LNCAP (cell line): ENCODE measurements at regions not wholly inside any gene's neighbourhood (a gene's known extent, or its start where the extent isn't known, plus 50 kb on each side); places are given as distances from the start of the nearest gene placed in this dataset.

Experiments used
- CTCF ChIP-seq: fragments of 450-650 bp; IDR thresholded peaks from 2 replicates; pipeline ENCODE4 v1.5.1; 2017; ENCODE audit warnings: mild to moderate bottlenecking

- no peak for TF ChIP-seq CTCF
These were observed 225.7 kb downstream of the DPH6 start for GRCh38 chr15:35320158-35320780.

GRCh38 chr15:35319354-35319753, 226.6 kb downstream of the DPH6 start:
- TF ChIP-seq CTCF, result no peak

GRCh38 chr15:35317217-35317616, 228.7 kb downstream of the DPH6 start:
- no peak for TF ChIP-seq CTCF

- no peak for TF ChIP-seq CTCF
These were observed 227.2 kb upstream of the NANOGP8 start for GRCh38 chr15:35312344-35312743.

- no peak for TF ChIP-seq CTCF
These were observed 226.5 kb upstream of the NANOGP8 start for GRCh38 chr15:35311615-35312014.

- no peak for TF ChIP-seq CTCF
These were observed 224.8 kb upstream of the NANOGP8 start for GRCh38 chr15:35309886-35310285.

- no peak for TF ChIP-seq CTCF
These were observed 223.7 kb upstream of the NANOGP8 start for GRCh38 chr15:35308802-35309201.

- no peak for TF ChIP-seq CTCF
These were observed 222.6 kb upstream of the NANOGP8 start for GRCh38 chr15:35307676-35308075.
